ENCODE measurements at regions not wholly inside any gene's neighbourhood (a gene's known extent, or its start where the extent isn't known, plus 50 kb on each side); places are given as distances from the start of the nearest gene placed in this dataset.

DNA sequence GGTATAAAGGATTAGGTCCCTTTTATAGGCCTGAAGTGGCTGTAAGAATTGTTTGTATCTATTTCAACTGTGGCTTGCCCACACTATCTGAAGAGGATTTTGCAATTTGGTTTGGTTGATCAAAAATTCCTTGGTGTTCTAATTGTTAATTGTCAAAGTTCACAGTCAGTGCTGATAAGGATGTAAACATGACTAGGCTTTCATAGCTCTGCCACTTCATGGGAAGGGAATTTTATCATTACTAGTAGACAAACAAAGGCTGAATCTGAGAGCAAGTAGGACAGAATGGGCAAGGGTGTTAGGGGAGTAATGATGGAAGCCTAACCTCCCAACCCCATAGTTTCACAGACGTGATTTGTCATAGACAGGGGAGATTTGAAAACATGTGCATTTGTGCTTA is 1131.7 kb downstream of the SH3BGRL start:
- Histone ChIP-seq H3K9ac (ENCODE audit: low read length) (no peak overlapping the region), H3K4me3 (ENCODE audit: low read length) (no peak overlapping the region), H3K9me3 (ENCODE audit: low read length) (no peaks in the 10 kb centered on the region), H4K20me1 (ENCODE audit: insufficient read depth) (no peaks in the 10 kb centered on the region), H3F3A (ENCODE audit: insufficient read depth, low read length, poor library complexity, severe bottlenecking) (no peaks in the 10 kb centered on the region), H3K27me3 (ENCODE audit: insufficient read depth, low read depth, low read length) (no peaks in the 10 kb centered on the region), H2AFZ (ENCODE audit: low read depth, low read length) (no peak overlapping the region), H3K4me2 (ENCODE audit: low read length) (no peak overlapping the region), H3K27ac (ENCODE audit: low read length) (no peak overlapping the region), H3K36me3 (ENCODE audit: insufficient read depth, low read length) (no peaks in the 10 kb centered on the region), H3K79me2 (replicated peaks; ENCODE audit: insufficient read depth, low read length) (no peaks in the 10 kb centered on the region), H3K9me2 (ENCODE audit: insufficient read depth, low read length) (no peaks in the 10 kb centered on the region)
- TF ChIP-seq RAD21 (conservative IDR thresholded peaks at IDR 0.05), result no peak
- TF ChIP-seq EZH2 (IDR thresholded peaks at IDR 0.05; ENCODE audit: borderline replicate concordance, insufficient read depth, low read length, poor library complexity, severe bottlenecking), result no peak

DNA sequence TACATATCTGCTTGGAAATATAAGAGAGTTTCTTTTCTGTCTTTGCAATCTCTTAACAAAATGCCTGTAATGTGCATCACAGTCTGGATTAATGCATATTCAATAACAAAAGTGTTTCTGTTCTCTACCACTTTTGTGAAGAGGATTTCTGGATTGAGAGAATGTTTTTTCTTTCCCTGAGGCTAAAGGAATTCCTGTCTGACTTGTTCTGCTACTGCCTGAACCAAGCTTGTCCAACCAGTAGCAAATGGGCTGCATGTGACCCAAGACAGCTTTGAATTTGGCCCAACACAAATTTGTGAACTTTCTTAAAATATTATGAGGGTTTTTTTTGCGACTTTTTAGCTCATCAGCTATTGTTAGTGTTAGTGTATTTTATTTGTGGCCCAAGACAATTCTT is 1133.9 kb downstream of the SH3BGRL start:
- no peaks in the 10 kb centered on the region for H3K9me2 ChIP-seq (ENCODE audit: insufficient read depth, low read length)
- no peak overlapping the region for H3K4me3 ChIP-seq (ENCODE audit: low read length)
- no peaks in the 10 kb centered on the region for H3K36me3 ChIP-seq (ENCODE audit: insufficient read depth, low read length)
- H4K20me1 ChIP-seq (ENCODE audit: insufficient read depth), result no peaks in the 10 kb centered on the region
- H3K4me2 ChIP-seq (ENCODE audit: low read length), result no peak overlapping the region
- no peak for TF ChIP-seq MXI1 (conservative IDR thresholded peaks at IDR 0.05; ENCODE audit: poor library complexity, severe bottlenecking)
- no peak for TF ChIP-seq RAD21 (conservative IDR thresholded peaks at IDR 0.05)
- no peak for TF ChIP-seq EP300 (conservative IDR thresholded peaks at IDR 0.05; ENCODE audit: poor library complexity, severe bottlenecking)
- TF ChIP-seq POLR2AphosphoS5 (IDR thresholded peaks at IDR 0.05), result no peak
- TF ChIP-seq, protein P1, sequence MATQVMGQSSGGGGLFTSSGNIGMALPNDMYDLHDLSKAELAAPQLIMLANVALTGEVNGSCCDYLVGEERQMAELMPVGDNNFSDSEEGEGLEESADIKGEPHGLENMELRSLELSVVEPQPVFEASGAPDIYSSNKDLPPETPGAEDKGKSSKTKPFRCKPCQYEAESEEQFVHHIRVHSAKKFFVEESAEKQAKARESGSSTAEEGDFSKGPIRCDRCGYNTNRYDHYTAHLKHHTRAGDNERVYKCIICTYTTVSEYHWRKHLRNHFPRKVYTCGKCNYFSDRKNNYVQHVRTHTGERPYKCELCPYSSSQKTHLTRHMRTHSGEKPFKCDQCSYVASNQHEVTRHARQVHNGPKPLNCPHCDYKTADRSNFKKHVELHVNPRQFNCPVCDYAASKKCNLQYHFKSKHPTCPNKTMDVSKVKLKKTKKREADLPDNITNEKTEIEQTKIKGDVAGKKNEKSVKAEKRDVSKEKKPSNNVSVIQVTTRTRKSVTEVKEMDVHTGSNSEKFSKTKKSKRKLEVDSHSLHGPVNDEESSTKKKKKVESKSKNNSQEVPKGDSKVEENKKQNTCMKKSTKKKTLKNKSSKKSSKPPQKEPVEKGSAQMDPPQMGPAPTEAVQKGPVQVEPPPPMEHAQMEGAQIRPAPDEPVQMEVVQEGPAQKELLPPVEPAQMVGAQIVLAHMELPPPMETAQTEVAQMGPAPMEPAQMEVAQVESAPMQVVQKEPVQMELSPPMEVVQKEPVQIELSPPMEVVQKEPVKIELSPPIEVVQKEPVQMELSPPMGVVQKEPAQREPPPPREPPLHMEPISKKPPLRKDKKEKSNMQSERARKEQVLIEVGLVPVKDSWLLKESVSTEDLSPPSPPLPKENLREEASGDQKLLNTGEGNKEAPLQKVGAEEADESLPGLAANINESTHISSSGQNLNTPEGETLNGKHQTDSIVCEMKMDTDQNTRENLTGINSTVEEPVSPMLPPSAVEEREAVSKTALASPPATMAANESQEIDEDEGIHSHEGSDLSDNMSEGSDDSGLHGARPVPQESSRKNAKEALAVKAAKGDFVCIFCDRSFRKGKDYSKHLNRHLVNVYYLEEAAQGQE (IDR thresholded peaks at IDR 0.05; ENCODE audit: borderline replicate concordance), result no peak
- TF ChIP-seq EZH2 (IDR thresholded peaks at IDR 0.05; ENCODE audit: borderline replicate concordance, insufficient read depth, low read length, poor library complexity, severe bottlenecking), result no peak
- no peak for TF ChIP-seq SMC3 (conservative IDR thresholded peaks at IDR 0.05; ENCODE audit: poor library complexity)
- TF ChIP-seq, protein P2, sequence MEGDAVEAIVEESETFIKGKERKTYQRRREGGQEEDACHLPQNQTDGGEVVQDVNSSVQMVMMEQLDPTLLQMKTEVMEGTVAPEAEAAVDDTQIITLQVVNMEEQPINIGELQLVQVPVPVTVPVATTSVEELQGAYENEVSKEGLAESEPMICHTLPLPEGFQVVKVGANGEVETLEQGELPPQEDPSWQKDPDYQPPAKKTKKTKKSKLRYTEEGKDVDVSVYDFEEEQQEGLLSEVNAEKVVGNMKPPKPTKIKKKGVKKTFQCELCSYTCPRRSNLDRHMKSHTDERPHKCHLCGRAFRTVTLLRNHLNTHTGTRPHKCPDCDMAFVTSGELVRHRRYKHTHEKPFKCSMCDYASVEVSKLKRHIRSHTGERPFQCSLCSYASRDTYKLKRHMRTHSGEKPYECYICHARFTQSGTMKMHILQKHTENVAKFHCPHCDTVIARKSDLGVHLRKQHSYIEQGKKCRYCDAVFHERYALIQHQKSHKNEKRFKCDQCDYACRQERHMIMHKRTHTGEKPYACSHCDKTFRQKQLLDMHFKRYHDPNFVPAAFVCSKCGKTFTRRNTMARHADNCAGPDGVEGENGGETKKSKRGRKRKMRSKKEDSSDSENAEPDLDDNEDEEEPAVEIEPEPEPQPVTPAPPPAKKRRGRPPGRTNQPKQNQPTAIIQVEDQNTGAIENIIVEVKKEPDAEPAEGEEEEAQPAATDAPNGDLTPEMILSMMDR (IDR thresholded peaks at IDR 0.05; ENCODE audit: poor library complexity, severe bottlenecking), result no peak
- TF ChIP-seq TAF1 (IDR thresholded peaks at IDR 0.05; ENCODE audit: low read depth), result no peak
- no peaks in the 10 kb centered on the region for H3F3A ChIP-seq (ENCODE audit: insufficient read depth, low read length, poor library complexity, severe bottlenecking)
- no peak overlapping the region for H3K27ac ChIP-seq (ENCODE audit: low read length)
- no peaks in the 10 kb centered on the region for H3K9me3 ChIP-seq (ENCODE audit: low read length)
- no peaks in the 10 kb centered on the region for H3K79me2 ChIP-seq (replicated peaks; ENCODE audit: insufficient read depth, low read length)
- H2AFZ ChIP-seq (ENCODE audit: low read depth, low read length), result no peak overlapping the region
- H3K9ac ChIP-seq (ENCODE audit: low read length), result no peak overlapping the region
- no peaks in the 10 kb centered on the region for H3K27me3 ChIP-seq (ENCODE audit: insufficient read depth, low read depth, low read length)

DNA sequence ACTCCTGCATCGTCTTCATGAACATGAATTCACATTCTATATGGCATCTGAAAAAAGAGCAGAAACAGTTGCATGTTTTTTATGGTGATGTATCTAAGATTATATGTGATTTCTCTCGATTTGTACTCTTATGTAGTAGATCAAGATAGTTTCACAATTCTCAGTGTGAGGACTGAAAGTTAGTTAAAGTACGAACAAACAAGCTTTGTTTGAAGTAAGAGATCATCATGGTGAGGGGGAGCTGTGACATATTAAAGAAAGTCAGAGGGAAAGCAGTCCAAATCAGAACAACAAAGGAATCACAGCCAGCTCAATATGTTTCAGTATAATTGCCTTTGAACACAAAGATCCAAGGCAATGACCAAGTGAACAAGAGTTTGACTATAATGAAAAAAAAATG is 1140.6 kb downstream of the SH3BGRL start:
- Histone ChIP-seq H3K9ac (ENCODE audit: low read length) (no peak overlapping the region), H3K79me2 (replicated peaks; ENCODE audit: insufficient read depth, low read length) (no peaks in the 10 kb centered on the region), H3K4me3 (ENCODE audit: low read length) (no peak overlapping the region), H3K4me2 (ENCODE audit: low read length) (no peak overlapping the region), H3K27ac (ENCODE audit: low read length) (no peak overlapping the region), H2AFZ (ENCODE audit: low read depth, low read length) (no peak overlapping the region), H3K27me3 (ENCODE audit: insufficient read depth, low read depth, low read length) (no peaks in the 10 kb centered on the region), H4K20me1 (ENCODE audit: insufficient read depth) (no peaks in the 10 kb centered on the region), H3F3A (ENCODE audit: insufficient read depth, low read length, poor library complexity, severe bottlenecking) (no peaks in the 10 kb centered on the region), H3K9me2 (ENCODE audit: insufficient read depth, low read length) (no peaks in the 10 kb centered on the region), H3K36me3 (ENCODE audit: insufficient read depth, low read length) (no peaks in the 10 kb centered on the region), H3K9me3 (ENCODE audit: low read length) (no peaks in the 10 kb centered on the region)
- no peak for TF ChIP-seq EP300 (conservative IDR thresholded peaks at IDR 0.05; ENCODE audit: poor library complexity, severe bottlenecking)
- no peak for TF ChIP-seq POLR2AphosphoS5 (IDR thresholded peaks at IDR 0.05)
- TF ChIP-seq TAF1 (IDR thresholded peaks at IDR 0.05; ENCODE audit: low read depth), result no peak
- TF ChIP-seq, protein P1 (IDR thresholded peaks at IDR 0.05; ENCODE audit: borderline replicate concordance), result no peak
- no peak for TF ChIP-seq SMC3 (conservative IDR thresholded peaks at IDR 0.05; ENCODE audit: poor library complexity)
- TF ChIP-seq RAD21 (conservative IDR thresholded peaks at IDR 0.05), result no peak
- TF ChIP-seq, protein P2 (IDR thresholded peaks at IDR 0.05; ENCODE audit: poor library complexity, severe bottlenecking), result no peak
- TF ChIP-seq EZH2 (IDR thresholded peaks at IDR 0.05; ENCODE audit: borderline replicate concordance, insufficient read depth, low read length, poor library complexity, severe bottlenecking), result no peak
- TF ChIP-seq MXI1 (conservative IDR thresholded peaks at IDR 0.05; ENCODE audit: poor library complexity, severe bottlenecking), result no peak

Data from neural cell (in vitro differentiated cells).